Liver (tissue), 8 donors: ENCODE measurements at regions not wholly inside any gene's neighbourhood (a gene's known extent, or its start where the extent isn't known, plus 50 kb on each side); places are given as distances from the start of the nearest gene placed in this dataset.
"Not testable (repeated sequence)": the region's sequence is repeated elsewhere in the genome, so short reads cannot be mapped to it uniquely, and the experiment has no call there.

Experiments
- DNase-seq: peaks from one replicate; pipeline ENCODE4 v3.0.0-alpha.2; 2017; ENCODE audit warnings: low spot score
- H3K27ac ChIP-seq, 2 donors: one replicate each; pipeline ENCODE4 v1.7.0; 2013; ENCODE audit warnings: inconsistent platforms in 2 of 2, low read length in 2 of 2, control low read depth in 1 of 2, low read depth in 1 of 2, mild to moderate bottlenecking in 1 of 2
- H3K27me3 ChIP-seq, 4 donors: one replicate each; pipeline versions ENCODE4 v1.6.1 to v1.7.0; 2013; ENCODE audit warnings: low read length in 3 of 4, inconsistent platforms in 1 of 4, mild to moderate bottlenecking in 1 of 4, moderate library complexity in 1 of 4; ENCODE audit not compliant: control insufficient read depth in 4 of 4, insufficient read depth in 4 of 4
- H3K36me3 ChIP-seq, 4 donors: one replicate each; pipeline versions ENCODE4 v1.6.1 to v1.7.0; 2013; ENCODE audit warnings: low read length in 3 of 4, mild to moderate bottlenecking in 3 of 4, low read depth in 1 of 4, moderate library complexity in 1 of 4; ENCODE audit not compliant: control insufficient read depth in 4 of 4, insufficient read depth in 3 of 4
- H3K4me1 ChIP-seq, 4 donors: one replicate each; pipeline versions ENCODE4 v1.6.1 to v1.7.0; 2013; ENCODE audit warnings: low read length in 3 of 4, mild to moderate bottlenecking in 3 of 4, moderate library complexity in 1 of 4; ENCODE audit not compliant: control insufficient read depth in 4 of 4, insufficient read depth in 4 of 4
- H3K4me3 ChIP-seq, 3 donors: one replicate each; pipeline versions ENCODE4 v1.6.1 to v1.7.0; 2013; ENCODE audit warnings: low read length in 3 of 3, control low read depth in 1 of 3, low read depth in 1 of 3, mild to moderate bottlenecking in 1 of 3
- H3K9ac ChIP-seq, 2 donors: one replicate each; pipeline ENCODE4 v1.7.0; 2013; ENCODE audit warnings: low read length in 2 of 2, mild to moderate bottlenecking in 2 of 2, moderate library complexity in 2 of 2, control low read depth in 1 of 2, low read depth in 1 of 2
- H3K9me3 ChIP-seq, 4 donors: one replicate each; pipeline versions ENCODE4 v1.6.1 to v1.7.0; 2013; ENCODE audit warnings: low read length in 3 of 4; ENCODE audit not compliant: control insufficient read depth in 4 of 4
- CTCF ChIP-seq: fragments of 150-350 bp; IDR thresholded peaks from 2 replicates; pipeline ENCODE4 v1.5.1; 2017; ENCODE audit warnings: improper control_type of control experiment, low read depth, low read length; ENCODE audit not compliant: missing input control
- FOXA1 ChIP-seq: IDR thresholded peaks from 2 replicates; pipeline ENCODE4 v1.6.1; 2016; ENCODE audit warnings: antibody characterized with exemption
- FOXA2 ChIP-seq: IDR thresholded peaks from 2 replicates; pipeline ENCODE4 v1.6.1; 2016; ENCODE audit warnings: antibody characterized with exemption
- GABPA ChIP-seq, 2 donors: IDR thresholded peaks in 1 of 2; conservative IDR thresholded peaks in 1 of 2; 2 replicates each; pipeline ENCODE4 v1.6.1; 2016; ENCODE audit warnings: antibody characterized with exemption in 2 of 2, mild to moderate bottlenecking in 1 of 2, moderate library complexity in 1 of 2
- HNF4A ChIP-seq, 2 donors: conservative IDR thresholded peaks; 2 replicates each; pipeline ENCODE4 v1.6.1; 2016; ENCODE audit warnings: antibody characterized with exemption in 2 of 2, mild to moderate bottlenecking in 2 of 2
- HNF4G ChIP-seq: IDR thresholded peaks from 2 replicates; pipeline ENCODE4 v1.6.1; 2016; ENCODE audit warnings: antibody characterized with exemption
- JUND ChIP-seq, 2 donors: IDR thresholded peaks; 2 replicates each; pipeline ENCODE4 v1.6.1; 2016; ENCODE audit warnings: antibody characterized with exemption in 2 of 2
- MAX ChIP-seq: IDR thresholded peaks from 2 replicates; pipeline ENCODE4 v1.6.1; 2016; ENCODE audit warnings: antibody characterized with exemption
- NR2F2 ChIP-seq: IDR thresholded peaks from 2 replicates; pipeline ENCODE4 v1.6.1; 2016; ENCODE audit warnings: antibody characterized with exemption
- RAD21 ChIP-seq, 2 donors: IDR thresholded peaks; 2 replicates each; pipeline ENCODE4 v1.6.1; 2016; ENCODE audit warnings: antibody characterized with exemption in 2 of 2, mild to moderate bottlenecking in 2 of 2
- RXRA ChIP-seq, 2 donors: IDR thresholded peaks; 2 replicates each; pipeline ENCODE4 v1.6.1; 2017 to 2018; ENCODE audit warnings: antibody characterized with exemption in 2 of 2, mild to moderate bottlenecking in 1 of 2
- SP1 ChIP-seq: IDR thresholded peaks from 2 replicates; pipeline ENCODE4 v1.6.1; 2018; ENCODE audit warnings: antibody characterized with exemption, mild to moderate bottlenecking
- TAF1 ChIP-seq: conservative IDR thresholded peaks from 2 replicates; pipeline ENCODE4 v1.6.1; 2016; ENCODE audit warnings: antibody characterized with exemption, mild to moderate bottlenecking
- ZBTB33 ChIP-seq: IDR thresholded peaks from 2 replicates; pipeline ENCODE4 v1.6.1; 2016; ENCODE audit warnings: antibody characterized with exemption
- WGBS: extraction: QIAGEN DNeasy Blood & Tissue Kit; methylation state at CpG from one replicate; pipeline ENCODE4 v1.1.7; 2013; 5-methylcytosine and 5-hydroxymethylcytosine counted together
- TF ChIP-seq, protein P1 (sequence below): IDR thresholded peaks from 2 replicates; pipeline ENCODE4 v1.6.1; 2016; ENCODE audit warnings: antibody characterized with exemption, mild to moderate bottlenecking
- donor health status: healthy.
- donor health status: healthy.
- donor health status: healthy.
- donor health status: healthy.
- donor health status: healthy.

GRCh38 chr2:76139303-76139702, 428.6 kb upstream of the GCFC2 start:
- not testable (repeated sequence) for H3K9ac ChIP-seq, H3K36me3 ChIP-seq, H3K27me3 ChIP-seq, H3K9me3 ChIP-seq, H3K4me3 ChIP-seq, DNase-seq, H3K27ac ChIP-seq, H3K4me1 ChIP-seq
- WGBS = 75% methylated on average over 3 of the region's 3 CpGs

GRCh38 chr2:76128622-76129021, 417.9 kb upstream of the GCFC2 start:
- H3K36me3 ChIP-seq = no peaks in the 10 kb centered on the region
- H3K9ac ChIP-seq = no peak overlapping the region
- no peaks in the 10 kb centered on the region for H3K4me1 ChIP-seq
- H3K27ac ChIP-seq = no peak overlapping the region
- WGBS = 21% methylated on average over 3 of the region's 3 CpGs
- H3K9me3 ChIP-seq = no peaks in the 10 kb centered on the region
- TF ChIP-seq FOXA1 = no peak
- no peak for TF ChIP-seq RXRA (IDR thresholded peaks at IDR 0.05)
- TF ChIP-seq GABPA (IDR thresholded peaks at IDR 0.05 in 1 of 2, conservative IDR thresholded peaks at IDR 0.05 in 1 of 2) = no peak
- TF ChIP-seq TAF1 = no peak
- TF ChIP-seq SP1 = no peak
- no peak for TF ChIP-seq RAD21 (IDR thresholded peaks at IDR 0.05)
- no peak for TF ChIP-seq FOXA2
- no peak for TF ChIP-seq CTCF
- TF ChIP-seq JUND (IDR thresholded peaks at IDR 0.05) = no peak
- TF ChIP-seq MAX = no peak
- no peak for TF ChIP-seq ZBTB33
- no peak overlapping the region for H3K4me3 ChIP-seq
- H3K27me3 ChIP-seq = no peaks in the 10 kb centered on the region
- DNase-seq = no peak

GRCh38 chr2:76120176-76120575, 409.5 kb upstream of the GCFC2 start:
- no peaks in the 10 kb centered on the region for H3K4me1 ChIP-seq

More at GRCh38 chr2:76120176-76120575, 409.5 kb upstream of the GCFC2 start:
- H3K9me3 ChIP-seq = no peaks in the 10 kb centered on the region
- no peak for DNase-seq
- no peaks in the 10 kb centered on the region for H3K27me3 ChIP-seq
- no peak overlapping the region for H3K4me3 ChIP-seq
- WGBS = 70% methylated on average over 1 of the region's 1 CpG
- no peaks in the 10 kb centered on the region for H3K36me3 ChIP-seq
- no peak overlapping the region for H3K27ac ChIP-seq
- H3K9ac ChIP-seq = no peak overlapping the region
- TF ChIP-seq GABPA (IDR thresholded peaks at IDR 0.05 in 1 of 2, conservative IDR thresholded peaks at IDR 0.05 in 1 of 2) = no peak
- TF ChIP-seq, protein P1, sequence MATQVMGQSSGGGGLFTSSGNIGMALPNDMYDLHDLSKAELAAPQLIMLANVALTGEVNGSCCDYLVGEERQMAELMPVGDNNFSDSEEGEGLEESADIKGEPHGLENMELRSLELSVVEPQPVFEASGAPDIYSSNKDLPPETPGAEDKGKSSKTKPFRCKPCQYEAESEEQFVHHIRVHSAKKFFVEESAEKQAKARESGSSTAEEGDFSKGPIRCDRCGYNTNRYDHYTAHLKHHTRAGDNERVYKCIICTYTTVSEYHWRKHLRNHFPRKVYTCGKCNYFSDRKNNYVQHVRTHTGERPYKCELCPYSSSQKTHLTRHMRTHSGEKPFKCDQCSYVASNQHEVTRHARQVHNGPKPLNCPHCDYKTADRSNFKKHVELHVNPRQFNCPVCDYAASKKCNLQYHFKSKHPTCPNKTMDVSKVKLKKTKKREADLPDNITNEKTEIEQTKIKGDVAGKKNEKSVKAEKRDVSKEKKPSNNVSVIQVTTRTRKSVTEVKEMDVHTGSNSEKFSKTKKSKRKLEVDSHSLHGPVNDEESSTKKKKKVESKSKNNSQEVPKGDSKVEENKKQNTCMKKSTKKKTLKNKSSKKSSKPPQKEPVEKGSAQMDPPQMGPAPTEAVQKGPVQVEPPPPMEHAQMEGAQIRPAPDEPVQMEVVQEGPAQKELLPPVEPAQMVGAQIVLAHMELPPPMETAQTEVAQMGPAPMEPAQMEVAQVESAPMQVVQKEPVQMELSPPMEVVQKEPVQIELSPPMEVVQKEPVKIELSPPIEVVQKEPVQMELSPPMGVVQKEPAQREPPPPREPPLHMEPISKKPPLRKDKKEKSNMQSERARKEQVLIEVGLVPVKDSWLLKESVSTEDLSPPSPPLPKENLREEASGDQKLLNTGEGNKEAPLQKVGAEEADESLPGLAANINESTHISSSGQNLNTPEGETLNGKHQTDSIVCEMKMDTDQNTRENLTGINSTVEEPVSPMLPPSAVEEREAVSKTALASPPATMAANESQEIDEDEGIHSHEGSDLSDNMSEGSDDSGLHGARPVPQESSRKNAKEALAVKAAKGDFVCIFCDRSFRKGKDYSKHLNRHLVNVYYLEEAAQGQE = no peak
- no peak for TF ChIP-seq HNF4A (conservative IDR thresholded peaks at IDR 0.05)
- no peak for TF ChIP-seq HNF4G
- TF ChIP-seq FOXA2 = no peak
- no peak for TF ChIP-seq RXRA (IDR thresholded peaks at IDR 0.05)
- no peak for TF ChIP-seq NR2F2
